DMS153 treated with DMSO at 0.1 percent for 48 hours (cell line): ENCODE measurements at regions not wholly inside any gene's neighbourhood (a gene's known extent, or its start where the extent isn't known, plus 50 kb on each side); places are given as distances from the start of the nearest gene placed in this dataset.

ENCODE experiments used
- DNase-seq: peaks from one replicate; lab custom pipeline; 2025; ENCODE audit not compliant: unreplicated experiment; lab: John Stamatoyannopoulos, UW

GRCh38 chr1:218633238-218633988 is 288.3 kb downstream of the TGFB2 start:
- no peak for DNase-seq

GRCh38 chr1:218634212-218634611 is 289.1 kb downstream of the TGFB2 start:
- no peak for DNase-seq

- DNase-seq = no peak
These were observed 291.4 kb downstream of the TGFB2 start for GRCh38 chr1:218636548-218636947.

- DNase-seq = no peak
These were observed 295.0 kb downstream of the TGFB2 start for GRCh38 chr1:218640173-218640572.

GRCh38 chr1:218642033-218642948 is 297.2 kb downstream of the TGFB2 start:
- DNase-seq = no peak

GRCh38 chr1:218643281-218643680 is 298.1 kb downstream of the TGFB2 start:
- no peak for DNase-seq

- DNase-seq = no peak
These were observed 298.8 kb downstream of the TGFB2 start for GRCh38 chr1:218643926-218644325.

- DNase-seq = no peak
These were observed 301.2 kb downstream of the TGFB2 start for GRCh38 chr1:218646288-218646687.

- DNase-seq = no peak
These were observed 311.3 kb downstream of the TGFB2 start for GRCh38 chr1:218656301-218657037.

- DNase-seq = no peak
These were observed 313.1 kb downstream of the TGFB2 start for GRCh38 chr1:218658269-218658668.

GRCh38 chr1:218658899-218659298 is 313.8 kb downstream of the TGFB2 start:
- no peak for DNase-seq

GRCh38 chr1:218659911-218660677 is 315.0 kb downstream of the TGFB2 start:
- no peak for DNase-seq

GRCh38 chr1:218660678-218661053 is 315.5 kb downstream of the TGFB2 start:
- no peak for DNase-seq

GRCh38 chr1:218661411-218661810 is 316.3 kb downstream of the TGFB2 start:
- no peak for DNase-seq

GRCh38 chr1:218664385-218665170 is 319.4 kb downstream of the TGFB2 start:
- DNase-seq = no peak

- no peak for DNase-seq
These were observed 320.1 kb downstream of the TGFB2 start for GRCh38 chr1:218665221-218665620.

- no peak for DNase-seq
These were observed 321.1 kb downstream of the TGFB2 start for GRCh38 chr1:218666263-218666662.

- no peak for DNase-seq
These were observed 322.8 kb downstream of the TGFB2 start for GRCh38 chr1:218667781-218668516.

GRCh38 chr1:218669431-218669830 is 324.3 kb downstream of the TGFB2 start:
- no peak for DNase-seq
